MG63 (cell line): ENCODE measurements at regions not wholly inside any gene's neighbourhood (a gene's known extent, or its start where the extent isn't known, plus 50 kb on each side); places are given as distances from the start of the nearest gene placed in this dataset.

Source experiments
- DNase-seq: peaks from one replicate; pipeline ENCODE4 v3.0.0-alpha.2; 2020
- H3K27me3 ChIP-seq: fragments of 250-450 bp; sonication (Bioruptor Pico); 2 replicates; pipeline ENCODE4 v1.5.1; 2020; ENCODE audit warnings: mild to moderate bottlenecking, moderate library complexity
- H3K36me3 ChIP-seq: fragments of 250-450 bp; sonication (Bioruptor Pico); 2 replicates; pipeline ENCODE4 v1.5.1; 2020; ENCODE audit warnings: mild to moderate bottlenecking, moderate library complexity
- H3K4me3 ChIP-seq: fragments of 250-450 bp; sonication (Bioruptor Pico); 2 replicates; pipeline ENCODE4 v1.5.1; 2020; ENCODE audit warnings: mild to moderate bottlenecking, moderate library complexity
- H3K9me3 ChIP-seq: fragments of 250-450 bp; sonication (Bioruptor Pico); 2 replicates; pipeline ENCODE4 v1.5.1; 2020; ENCODE audit warnings: mild to moderate bottlenecking, moderate library complexity

DNA sequence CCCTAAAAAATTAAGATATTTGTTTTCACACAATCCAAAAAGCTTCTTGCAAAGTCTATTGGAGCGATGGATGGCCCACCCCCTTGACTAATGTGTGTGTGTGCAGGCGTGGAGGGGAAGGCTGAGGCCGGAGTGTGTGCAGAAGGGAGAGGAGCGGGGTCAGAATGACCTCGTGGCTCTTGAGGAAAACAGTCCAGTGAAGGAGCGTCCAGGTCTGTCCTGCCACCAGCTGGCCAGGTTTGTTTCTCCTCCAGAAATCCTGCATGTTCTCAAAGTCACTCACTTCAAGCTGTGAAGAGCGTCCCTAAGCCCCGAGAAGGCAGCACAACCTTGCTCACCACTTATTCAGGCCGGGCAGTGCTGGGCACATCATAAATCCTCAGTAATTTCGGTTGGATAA, 69.5 kb upstream of the SSX2IP start:
- Histone ChIP-seq H3K9me3 (no peaks in the 10 kb centered on the region), H3K4me3 (no peak overlapping the region), H3K27me3 (no peaks in the 10 kb centered on the region), H3K36me3 (no peaks in the 10 kb centered on the region)
- DNase-seq: no peak

DNA sequence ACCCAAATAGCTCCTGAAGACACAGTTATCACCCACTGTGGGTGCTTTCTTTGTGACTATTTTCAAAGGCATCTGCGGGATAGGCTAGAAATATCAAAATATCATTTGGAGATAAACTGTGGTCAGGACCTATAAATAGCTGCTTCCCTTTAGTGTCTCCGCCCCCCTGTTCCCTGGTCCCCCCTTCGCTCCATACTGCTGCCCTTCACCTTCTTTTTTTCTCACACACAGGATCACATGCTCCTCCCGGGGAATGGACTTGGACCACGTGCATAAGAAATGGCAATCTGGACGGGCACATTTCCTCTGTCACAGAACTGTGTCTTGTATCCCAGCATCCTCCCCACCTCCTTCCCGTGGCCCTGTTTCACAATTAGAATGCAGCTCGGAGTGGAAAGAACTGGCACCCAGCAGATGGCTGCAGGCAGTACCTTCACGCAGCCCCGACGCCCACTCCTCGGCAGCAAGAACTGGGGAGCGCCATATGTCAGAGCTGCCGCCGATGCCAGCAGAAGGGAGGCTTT, 68.8 kb upstream of the SSX2IP start:
- Histone ChIP-seq H3K36me3 (no peaks in the 10 kb centered on the region), H3K27me3 (no peaks in the 10 kb centered on the region), H3K9me3 (no peaks in the 10 kb centered on the region), H3K4me3 (no peak overlapping the region)
- no peak for DNase-seq

DNA sequence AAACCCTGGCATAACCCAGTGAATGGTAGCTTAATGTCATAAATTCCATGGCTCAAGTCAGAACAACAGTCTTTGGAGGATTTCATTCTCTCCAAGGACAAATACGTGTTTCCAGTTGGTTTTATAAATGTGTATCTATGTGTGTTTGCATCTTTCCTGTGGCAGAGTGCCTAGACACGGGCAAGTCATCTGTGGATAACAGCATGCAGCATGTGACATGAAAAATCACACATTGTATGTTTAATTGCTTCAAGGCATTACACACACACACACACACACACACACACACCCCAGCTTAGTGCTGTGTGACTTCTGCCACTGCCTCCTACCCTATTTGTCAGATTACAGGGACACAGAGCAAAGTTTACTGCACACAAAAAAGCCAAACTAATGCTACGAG, 68.2 kb upstream of the SSX2IP start:
- no peaks in the 10 kb centered on the region for H3K9me3 ChIP-seq
- no peaks in the 10 kb centered on the region for H3K27me3 ChIP-seq
- DNase-seq: no peak
- H3K4me3 ChIP-seq: no peak overlapping the region
- H3K36me3 ChIP-seq: no peaks in the 10 kb centered on the region

DNA sequence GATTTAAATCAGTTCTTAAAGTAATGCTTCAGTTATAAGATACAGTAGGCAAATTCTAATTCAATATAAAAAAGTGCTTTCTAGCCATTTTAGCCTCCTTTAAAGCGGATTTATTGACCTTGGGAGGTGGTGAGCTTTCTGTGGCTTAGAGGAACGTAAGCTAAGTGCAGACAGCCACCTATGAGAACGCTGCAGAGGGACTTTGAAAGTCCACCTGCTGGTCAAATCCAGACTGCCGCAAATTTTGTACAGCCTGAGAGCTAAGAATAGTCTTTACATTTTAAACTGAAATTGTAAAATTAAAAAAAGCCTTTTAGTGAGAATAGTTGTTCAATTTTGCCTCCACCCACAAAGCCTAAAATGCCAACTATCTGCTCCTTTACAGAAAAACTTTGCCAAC, 67.0 kb upstream of the SSX2IP start:
- Histone ChIP-seq H3K36me3 (no peaks in the 10 kb centered on the region), H3K27me3 (no peaks in the 10 kb centered on the region), H3K4me3 (no peak overlapping the region), H3K9me3 (no peaks in the 10 kb centered on the region)
- no peak for DNase-seq

DNA sequence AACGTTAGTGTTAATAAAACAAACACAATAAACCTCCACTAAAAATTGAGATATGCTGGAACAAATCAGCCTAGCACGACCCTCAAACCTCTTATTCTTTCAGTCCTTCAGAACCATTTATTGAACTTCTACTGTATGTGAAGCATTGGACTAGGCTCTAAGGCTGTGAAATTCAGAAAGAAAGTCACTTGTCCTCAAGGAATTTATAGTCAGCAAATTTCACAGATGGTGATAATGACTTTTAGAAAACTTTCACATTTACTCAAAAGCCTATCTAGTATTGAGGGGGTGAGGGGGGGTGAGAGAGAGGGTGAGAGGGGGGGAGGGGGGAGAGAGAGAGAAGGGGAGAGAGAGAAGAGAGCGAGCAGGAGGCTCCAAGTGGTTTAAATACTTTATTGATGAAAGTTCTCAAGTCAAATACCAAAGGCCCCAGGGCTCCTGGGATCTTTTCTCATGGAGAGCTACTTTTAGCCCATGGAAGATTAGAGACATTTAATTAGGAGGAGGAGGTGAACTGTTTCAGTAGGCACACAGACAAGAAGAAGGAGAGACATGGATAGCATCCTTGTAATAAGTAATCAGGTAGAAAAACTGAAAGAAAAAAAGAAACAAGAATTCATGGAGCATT, 66.3 kb upstream of the SSX2IP start:
- Histone ChIP-seq H3K27me3 (no peaks in the 10 kb centered on the region), H3K9me3 (no peaks in the 10 kb centered on the region), H3K36me3 (no peaks in the 10 kb centered on the region), H3K4me3 (no peak overlapping the region)
- DNase-seq: no peak

DNA sequence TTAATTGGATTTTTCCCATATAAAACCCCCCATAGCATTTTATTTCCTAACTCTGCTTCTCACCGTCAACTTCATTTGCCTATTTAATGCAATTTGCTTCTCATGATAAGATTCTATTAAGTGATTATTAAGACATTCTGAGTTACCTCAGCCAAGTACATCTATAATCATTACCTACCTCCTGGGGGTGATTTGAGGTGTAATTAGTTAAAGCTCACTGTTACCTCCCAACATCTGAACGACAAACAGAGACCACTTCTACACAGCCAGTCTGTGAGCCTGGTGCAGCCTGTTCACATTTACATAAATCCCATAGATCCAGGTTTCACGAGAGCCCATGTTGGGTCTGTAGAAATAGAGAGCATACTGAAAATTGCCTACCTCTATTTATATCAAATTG, 65.7 kb upstream of the SSX2IP start:
- H3K27me3 ChIP-seq: no peaks in the 10 kb centered on the region
- no peaks in the 10 kb centered on the region for H3K9me3 ChIP-seq
- no peak overlapping the region for H3K4me3 ChIP-seq
- H3K36me3 ChIP-seq: no peaks in the 10 kb centered on the region
- DNase-seq: no peak

DNA sequence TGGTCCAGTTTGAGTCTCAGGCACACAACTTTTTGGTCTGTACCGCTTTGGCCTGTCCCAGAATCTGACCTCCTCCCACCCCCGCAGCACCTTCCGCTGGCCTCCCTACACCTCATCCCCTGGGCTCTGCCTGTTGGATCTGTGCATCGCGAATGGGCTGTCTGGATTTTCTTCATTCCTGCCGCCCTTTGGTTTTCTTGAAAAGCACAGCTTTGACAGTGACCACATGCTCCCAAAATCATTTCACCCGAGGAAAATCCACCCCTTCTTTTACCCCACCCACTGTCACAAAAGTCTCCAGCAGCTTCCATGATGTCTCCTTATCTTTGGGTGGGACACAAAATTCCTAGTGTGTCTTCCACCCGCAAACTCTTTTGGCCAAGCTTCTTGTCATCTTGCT, 65.0 kb upstream of the SSX2IP start:
- DNase-seq: no peak
- Histone ChIP-seq H3K4me3 (no peak overlapping the region), H3K9me3 (no peaks in the 10 kb centered on the region), H3K36me3 (no peaks in the 10 kb centered on the region), H3K27me3 (no peaks in the 10 kb centered on the region)

DNA sequence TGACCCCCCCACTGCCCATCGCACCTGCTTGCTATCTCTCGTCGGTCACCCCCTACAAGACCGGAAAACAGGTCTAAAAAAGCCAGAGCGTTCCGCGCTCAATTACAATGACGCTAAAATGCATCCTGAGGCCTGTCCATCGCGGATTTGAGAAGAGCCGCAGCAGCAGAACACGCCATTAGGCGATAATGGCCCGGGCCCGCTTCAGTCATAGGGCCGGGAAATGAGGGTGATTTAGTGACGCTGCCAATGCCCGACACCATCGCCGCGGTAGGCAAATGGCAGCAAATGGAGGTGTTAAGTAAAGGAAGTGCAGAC, 64.1 kb upstream of the SSX2IP start:
- Histone ChIP-seq H3K36me3 (no peaks in the 10 kb centered on the region), H3K27me3 (no peaks in the 10 kb centered on the region), H3K4me3 (no peak overlapping the region), H3K9me3 (no peaks in the 10 kb centered on the region)
- DNase-seq: no peak

DNA sequence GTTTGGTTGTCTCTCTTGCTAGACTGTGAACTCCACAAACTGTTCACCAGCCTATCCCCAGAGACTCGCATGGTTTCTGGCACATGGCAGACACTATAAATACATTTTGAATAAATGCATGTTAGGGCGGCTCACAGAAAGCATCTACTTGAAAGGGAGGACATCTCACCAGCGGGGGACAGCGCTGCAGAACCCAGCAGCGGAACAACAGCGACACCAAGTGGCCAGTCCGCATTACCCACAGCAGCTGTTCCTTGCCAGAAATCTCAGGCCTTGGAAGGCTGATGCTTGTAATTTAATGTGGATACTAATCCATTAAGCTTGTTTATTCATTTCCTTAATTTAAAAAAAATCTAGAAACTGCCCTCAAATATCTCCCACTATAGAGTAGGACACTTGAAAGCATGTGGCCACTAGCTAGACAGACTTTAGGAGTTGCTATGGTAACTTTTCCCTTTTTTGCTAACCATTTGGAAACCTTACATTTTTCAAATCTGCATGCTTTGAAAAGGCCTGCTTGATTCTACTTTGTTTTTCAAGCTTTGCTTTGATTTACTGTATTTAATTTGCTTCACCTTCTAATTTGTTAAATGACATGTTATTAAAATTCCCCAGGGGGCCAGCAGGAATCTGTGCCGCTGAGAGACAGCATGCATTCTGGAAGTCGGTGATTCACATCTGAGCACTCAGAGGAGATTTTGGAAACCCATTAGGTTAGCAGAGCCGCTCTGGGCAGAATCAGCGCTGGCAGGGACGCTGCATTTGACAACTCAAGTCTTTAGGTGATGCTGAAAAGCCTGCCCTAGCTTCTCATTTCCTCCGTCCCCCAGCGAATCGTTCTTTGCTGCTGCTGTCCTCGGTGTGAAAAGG, 63.5 kb upstream of the SSX2IP start:
- H3K36me3 ChIP-seq: no peaks in the 10 kb centered on the region
- H3K9me3 ChIP-seq: no peaks in the 10 kb centered on the region
- peak; percentile 68 for DNase-seq

DNA sequence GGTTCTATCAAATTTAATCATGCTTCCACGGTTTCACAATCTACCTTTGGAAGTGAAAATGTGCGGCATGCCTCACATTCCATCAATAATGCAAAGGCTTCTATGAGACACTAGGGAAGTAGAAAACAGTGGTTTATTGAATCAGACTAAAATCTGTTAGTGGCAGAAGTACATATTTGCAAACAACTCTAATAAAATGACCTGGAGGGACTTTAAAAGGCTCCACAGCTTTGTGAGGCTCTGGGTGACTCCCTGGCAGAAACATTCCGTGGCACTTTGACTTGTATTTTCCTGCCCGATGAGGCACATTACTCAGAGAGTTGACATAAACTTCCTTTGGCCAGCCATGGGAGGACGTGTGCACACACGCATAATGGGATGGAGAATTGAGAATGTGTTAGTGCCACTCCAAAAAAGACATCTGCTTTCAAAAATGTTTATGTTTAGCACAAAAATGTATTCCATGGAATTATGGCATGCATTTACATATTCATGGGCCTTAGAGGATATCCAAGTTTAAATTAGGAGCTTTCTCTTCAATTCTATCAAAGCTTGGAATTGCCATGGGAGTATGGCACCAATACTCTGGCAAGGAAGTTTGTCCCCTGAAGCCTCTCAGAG, 60.0 kb upstream of the SSX2IP start:
- Histone ChIP-seq H3K4me3 (no peak overlapping the region), H3K36me3 (no peaks in the 10 kb centered on the region), H3K9me3 (no peaks in the 10 kb centered on the region), H3K27me3 (no peaks in the 10 kb centered on the region)
- peak; percentile 54 for DNase-seq

More for the DNA sequence above, 63.5 kb upstream of the SSX2IP start:
- Histone ChIP-seq H3K4me3 (no peak overlapping the region), H3K27me3 (no peaks in the 10 kb centered on the region)

DNA sequence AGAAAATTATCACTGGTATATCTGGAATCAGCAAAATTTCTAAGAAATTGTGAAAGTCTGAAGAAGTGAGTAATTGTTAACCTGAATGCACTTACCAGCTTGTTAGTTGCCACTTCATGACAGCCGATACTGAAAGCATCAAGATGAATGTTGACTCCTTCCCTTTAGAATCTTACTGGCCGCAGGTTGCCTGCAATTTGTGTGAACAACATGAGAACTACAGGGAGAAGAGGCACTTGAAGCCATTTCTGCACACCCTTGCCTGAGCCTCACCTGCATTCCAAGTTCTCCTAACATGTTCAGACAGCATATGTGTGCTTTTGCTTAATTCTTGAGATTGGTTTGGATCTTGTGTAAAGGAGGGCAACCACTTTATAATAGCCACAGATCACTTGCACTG, 59.2 kb upstream of the SSX2IP start:
- no peak for DNase-seq
- Histone ChIP-seq H3K9me3 (no peaks in the 10 kb centered on the region), H3K36me3 (no peaks in the 10 kb centered on the region), H3K4me3 (no peak overlapping the region), H3K27me3 (no peaks in the 10 kb centered on the region)

DNA sequence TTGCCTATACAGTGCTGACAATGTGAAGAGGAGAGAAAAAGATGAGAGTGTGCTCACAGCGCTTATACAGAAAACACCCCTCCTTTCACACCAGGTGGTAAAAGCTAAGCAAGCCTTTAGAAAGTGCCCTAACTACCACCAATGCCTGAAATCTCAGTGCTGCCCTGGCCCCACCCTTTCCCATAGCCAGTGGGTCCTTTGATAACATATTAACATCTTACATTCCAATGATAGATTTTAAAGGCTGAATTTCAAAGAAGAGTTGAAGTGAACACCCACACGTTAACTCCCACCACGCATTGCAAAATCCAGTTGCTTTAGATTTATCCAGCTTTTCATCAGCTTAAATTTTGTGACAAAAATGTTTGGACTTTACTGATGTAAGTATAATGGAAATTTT, 58.1 kb upstream of the SSX2IP start:
- Histone ChIP-seq H3K4me3 (no peak overlapping the region), H3K36me3 (no peaks in the 10 kb centered on the region), H3K9me3 (no peaks in the 10 kb centered on the region), H3K27me3 (no peaks in the 10 kb centered on the region)
- no peak for DNase-seq

DNA sequence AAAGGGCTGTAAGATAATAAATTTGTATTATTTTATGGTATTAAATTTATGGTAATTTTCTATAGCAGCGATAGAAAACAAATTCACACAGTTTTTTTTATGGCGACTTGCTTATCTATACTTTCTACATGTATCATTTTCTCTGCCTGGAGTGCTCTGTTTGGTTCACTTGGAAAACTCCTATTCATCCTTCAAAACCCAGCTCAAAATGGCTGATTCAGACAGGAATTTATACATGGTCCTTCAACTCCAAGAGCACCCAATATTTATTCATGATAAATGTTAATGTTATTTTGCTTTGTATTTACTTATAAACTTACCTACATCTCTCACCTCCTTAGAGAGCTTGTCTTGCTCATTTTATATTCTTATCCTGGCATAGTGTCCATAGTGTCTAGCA, 55.6 kb upstream of the SSX2IP start:
- Histone ChIP-seq H3K4me3 (no peak overlapping the region), H3K9me3 (no peaks in the 10 kb centered on the region), H3K36me3 (no peaks in the 10 kb centered on the region), H3K27me3 (no peaks in the 10 kb centered on the region)
- DNase-seq: no peak

DNA sequence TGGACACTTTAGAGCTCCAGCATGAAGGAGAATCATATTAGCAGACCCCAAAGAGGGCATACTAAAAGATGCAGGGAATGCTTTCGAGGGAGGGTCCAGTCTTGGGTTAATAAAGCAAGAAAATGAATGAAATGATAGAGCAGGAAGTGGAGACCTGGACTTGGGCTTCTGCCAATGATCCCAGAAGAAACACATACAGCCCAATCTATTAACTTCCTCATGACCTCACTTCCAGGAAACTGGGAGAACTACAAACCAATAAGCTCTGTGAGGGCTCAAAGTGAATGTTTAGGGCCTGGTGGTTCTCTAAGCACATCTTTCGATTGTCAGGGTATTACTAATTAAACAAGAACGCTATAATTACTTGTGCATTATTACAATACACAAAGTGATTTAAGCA, 53.6 kb upstream of the SSX2IP start:
- Histone ChIP-seq H3K36me3 (no peaks in the 10 kb centered on the region), H3K27me3 (no peaks in the 10 kb centered on the region), H3K9me3 (no peaks in the 10 kb centered on the region), H3K4me3 (no peak overlapping the region)
- no peak for DNase-seq

DNA sequence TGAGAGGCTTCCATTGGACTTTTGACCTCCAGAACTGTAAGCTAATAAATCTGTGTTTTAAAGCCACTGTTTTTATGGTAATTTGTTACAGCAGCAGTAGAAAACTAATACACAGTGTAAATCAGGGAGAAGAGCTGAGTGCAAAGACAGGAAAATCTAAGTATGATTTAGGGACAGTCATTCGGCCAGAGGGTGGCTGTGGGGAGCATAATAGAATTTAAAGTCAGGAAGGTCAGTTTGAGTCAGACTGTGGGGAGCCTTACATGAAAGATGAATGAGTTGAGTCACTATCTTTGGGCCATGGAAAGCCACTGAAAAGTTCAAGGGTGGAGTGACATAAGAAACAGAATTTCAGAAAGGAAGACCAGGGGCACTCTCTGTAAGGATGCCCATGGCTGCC, 52.4 kb upstream of the SSX2IP start:
- Histone ChIP-seq H3K27me3 (no peaks in the 10 kb centered on the region), H3K36me3 (no peaks in the 10 kb centered on the region), H3K4me3 (no peak overlapping the region), H3K9me3 (no peaks in the 10 kb centered on the region)
- no peak for DNase-seq

DNA sequence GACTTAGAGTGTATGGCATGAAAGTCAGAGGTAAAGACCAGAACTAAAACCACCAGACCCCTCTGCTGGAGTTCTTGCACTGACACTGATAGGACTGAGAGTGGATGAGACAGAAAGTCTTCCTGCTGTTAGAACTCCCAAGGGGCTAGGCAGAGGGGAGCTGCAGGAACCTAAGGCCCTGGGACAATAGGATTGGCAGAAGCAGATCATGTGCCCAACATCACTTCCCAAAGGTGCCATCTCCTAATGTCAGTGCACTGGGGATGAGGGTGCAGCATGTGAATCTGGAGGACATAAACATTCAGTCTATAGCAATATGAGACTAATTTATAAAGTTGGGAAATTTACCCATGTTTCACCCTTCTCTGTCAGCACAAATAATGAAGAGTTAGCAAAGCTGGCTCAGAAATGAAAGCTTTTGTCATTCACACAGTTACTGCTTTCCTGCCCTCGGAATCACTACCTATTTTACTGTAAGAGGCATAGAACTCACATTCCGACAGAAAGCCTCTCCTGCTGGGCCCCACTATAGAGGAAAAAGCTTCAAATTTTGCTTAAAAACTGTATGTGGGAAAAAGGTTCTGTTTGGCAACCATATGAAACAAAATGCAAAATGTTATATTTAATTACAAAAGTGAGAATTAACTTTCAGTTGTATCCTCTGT, 49.9 kb upstream of the SSX2IP start:
- Histone ChIP-seq H3K9me3 (no peaks in the 10 kb centered on the region), H3K27me3 (no peaks in the 10 kb centered on the region), H3K36me3 (no peaks in the 10 kb centered on the region), H3K4me3 (no peak overlapping the region)
- DNase-seq: no peak
